ENCODE measurements at regions not wholly inside any gene's neighbourhood (a gene's known extent, or its start where the extent isn't known, plus 50 kb on each side); places are given as distances from the start of the nearest gene placed in this dataset.

- TF ChIP-seq RAD51 (IDR thresholded peaks at IDR 0.05), result no peak
- no peak for TF ChIP-seq CHD1 (IDR thresholded peaks at IDR 0.05; ENCODE audit: low read depth, low read length)
- no peak for TF ChIP-seq BCLAF1 (IDR thresholded peaks at IDR 0.05)
- TF ChIP-seq YBX1 (IDR thresholded peaks at IDR 0.05), result no peak
- no peak for TF ChIP-seq MAX (IDR thresholded peaks at IDR 0.05; ENCODE audit: low read depth, low read length)
- TF ChIP-seq ETV6 (conservative IDR thresholded peaks at IDR 0.05 in 1 of 2, IDR thresholded peaks at IDR 0.05 in 1 of 2; ENCODE audit: borderline replicate concordance in 1 of 2, low read depth in 1 of 2), result peak in 1 of 2 experiments; percentile 53; a peak in 1 of 4 replicates
- no peak for TF ChIP-seq IRF3 (IDR thresholded peaks at IDR 0.05)
- TF ChIP-seq NFXL1 (IDR thresholded peaks at IDR 0.05; ENCODE audit: borderline replicate concordance), result no peak
- TF ChIP-seq TAF1 (IDR thresholded peaks at IDR 0.05; ENCODE audit: borderline replicate concordance, low read depth, low read length), result no peak
- no peak for TF ChIP-seq PBX3 (IDR thresholded peaks at IDR 0.05; ENCODE audit: insufficient replicate concordance, low read depth, low read length)
- no peak for TF ChIP-seq KLF5 (IDR thresholded peaks at IDR 0.05; ENCODE audit: partially characterized antibody)
- TF ChIP-seq REST (IDR thresholded peaks at IDR 0.05; ENCODE audit: low read depth, low read length), result no peak
- TF ChIP-seq STAT1 (conservative IDR thresholded peaks at IDR 0.05), result no peak
- no peak for TF ChIP-seq SKIL (IDR thresholded peaks at IDR 0.05; ENCODE audit: low read depth, poor library complexity, severe bottlenecking)
- no peak for TF ChIP-seq ZBTB11 (CRISPR knock-in tag; IDR thresholded peaks at IDR 0.05)
Measured at GRCh38 chr3:152769523-152769922, 65.4 kb upstream of the P2RY1 start (continued).
